ENCODE measurements at regions not wholly inside any gene's neighbourhood (a gene's known extent, or its start where the extent isn't known, plus 50 kb on each side); places are given as distances from the start of the nearest gene placed in this dataset.

DNA sequence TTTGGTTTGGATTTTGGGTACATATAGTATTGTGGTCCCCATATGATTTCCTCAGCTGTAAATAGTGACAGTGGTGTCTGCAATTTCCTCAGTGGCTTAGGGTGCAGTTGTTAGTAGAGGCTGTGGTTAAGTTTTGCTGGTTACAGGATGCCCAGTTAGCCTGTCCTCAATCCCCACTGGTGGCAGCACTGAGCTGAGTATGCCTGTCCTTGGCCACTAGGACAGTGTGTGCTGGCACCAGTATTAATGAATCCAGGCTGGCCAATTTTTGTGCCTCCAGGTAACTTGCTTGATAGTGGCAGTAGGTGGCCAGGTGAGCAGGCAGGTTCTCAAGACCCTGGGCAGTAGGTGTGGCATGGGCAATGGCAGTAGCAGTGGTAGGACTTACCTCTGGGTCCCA, 973.1 kb downstream of the TMEM182 start:
- DNase-seq = no peak

- DNase-seq = no peak
Measured at GRCh38 chr2:103738108-103738507, 976.3 kb downstream of the TMEM182 start.

DNA sequence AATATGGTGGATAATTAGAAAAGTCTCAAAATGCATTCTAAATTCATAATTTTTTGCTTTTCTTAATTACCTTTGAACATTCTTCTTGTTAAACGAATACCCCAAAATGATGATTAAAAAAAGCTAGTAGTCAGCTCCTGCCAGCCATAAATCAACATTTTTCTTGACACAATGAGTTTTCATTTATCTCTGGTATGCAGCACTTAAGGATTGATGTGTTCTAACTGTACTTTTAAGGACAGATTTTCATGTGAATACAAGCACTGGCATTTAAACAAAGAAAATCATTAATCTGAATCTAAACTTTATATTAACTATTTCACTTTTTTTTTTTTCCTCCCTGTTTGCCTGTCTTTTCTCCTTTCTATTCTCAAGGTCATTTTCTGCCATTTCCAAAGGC, 976.8 kb downstream of the TMEM182 start:
- DNase-seq = no peak

DNA sequence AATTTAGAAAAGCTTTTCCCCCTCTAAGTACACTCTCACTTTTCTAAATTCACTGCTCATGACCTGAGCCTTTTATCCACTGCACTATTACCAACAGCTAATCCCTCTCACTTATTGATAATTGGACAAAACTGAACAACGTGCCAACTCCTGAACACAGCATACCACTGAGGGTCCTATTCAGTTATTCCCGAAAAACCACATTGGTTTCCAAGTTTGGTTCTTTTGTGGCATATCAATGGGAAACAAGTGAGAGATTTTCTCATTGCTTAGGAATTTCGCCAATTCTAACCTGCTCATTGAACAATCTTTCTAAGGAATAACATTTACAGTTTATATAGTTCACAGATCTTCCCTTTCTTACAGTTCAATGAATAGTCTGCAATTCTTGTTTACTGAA, 977.4 kb downstream of the TMEM182 start:
- no peak for DNase-seq

DNA sequence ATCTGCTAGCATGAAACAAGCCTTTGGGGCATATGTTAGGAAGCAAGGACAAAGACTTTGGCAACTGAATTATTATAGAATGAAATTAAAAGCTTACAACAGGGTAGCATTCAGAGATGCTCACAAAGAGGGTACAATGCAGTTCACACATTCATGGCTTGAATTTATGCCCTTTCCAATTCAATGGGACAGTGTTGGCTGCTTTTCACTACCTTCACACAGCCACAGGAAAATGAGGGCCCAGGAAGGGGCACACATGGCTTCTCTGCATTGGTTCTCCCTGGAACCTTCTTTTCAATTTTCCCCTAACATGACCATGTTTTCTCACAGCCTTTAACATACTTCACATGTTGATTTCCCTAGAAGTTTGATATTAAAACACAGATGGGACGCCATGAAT, 978.1 kb downstream of the TMEM182 start:
- DNase-seq = no peak

DNA sequence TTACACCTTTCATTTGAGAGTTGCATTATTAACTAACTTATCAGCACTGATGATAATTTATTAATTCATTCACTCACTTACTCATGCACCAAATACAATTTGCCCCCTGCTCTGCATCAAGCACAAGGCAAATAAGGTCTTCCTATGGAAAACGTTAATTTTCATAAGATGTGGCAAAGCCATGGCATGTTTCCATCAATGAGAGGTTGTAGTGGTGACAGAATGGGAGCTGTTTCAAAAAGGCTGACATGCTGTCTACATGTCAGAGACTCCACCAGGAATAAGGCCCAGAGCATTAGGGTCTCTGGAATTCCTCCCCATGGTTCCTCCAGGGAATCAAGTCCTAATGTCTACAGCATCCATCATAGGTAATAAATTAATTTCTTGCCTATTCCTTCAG, 978.8 kb downstream of the TMEM182 start:
- DNase-seq = no peak

DNA sequence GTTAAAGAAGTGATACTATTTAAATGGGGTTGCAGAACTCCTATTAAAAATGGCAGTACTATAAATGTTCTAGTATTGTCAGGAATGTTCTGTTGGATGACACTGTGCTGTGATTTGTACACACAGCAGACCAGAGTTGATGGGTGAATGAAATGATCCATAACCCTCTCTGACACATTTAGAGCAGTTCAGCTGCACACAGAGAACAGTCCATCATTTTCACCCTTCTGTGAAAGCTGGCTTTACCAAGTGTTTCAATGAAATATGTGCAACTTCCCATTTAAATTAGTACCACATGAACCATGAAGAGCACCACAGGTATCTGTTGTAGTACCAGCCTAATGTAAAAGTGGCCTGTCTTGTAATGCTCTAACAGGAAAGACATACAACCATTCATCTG, 981.4 kb downstream of the TMEM182 start:
- DNase-seq = no peak

- DNase-seq = no peak
Measured at GRCh38 chr2:103754530-103754929, 992.7 kb downstream of the TMEM182 start.

DNA sequence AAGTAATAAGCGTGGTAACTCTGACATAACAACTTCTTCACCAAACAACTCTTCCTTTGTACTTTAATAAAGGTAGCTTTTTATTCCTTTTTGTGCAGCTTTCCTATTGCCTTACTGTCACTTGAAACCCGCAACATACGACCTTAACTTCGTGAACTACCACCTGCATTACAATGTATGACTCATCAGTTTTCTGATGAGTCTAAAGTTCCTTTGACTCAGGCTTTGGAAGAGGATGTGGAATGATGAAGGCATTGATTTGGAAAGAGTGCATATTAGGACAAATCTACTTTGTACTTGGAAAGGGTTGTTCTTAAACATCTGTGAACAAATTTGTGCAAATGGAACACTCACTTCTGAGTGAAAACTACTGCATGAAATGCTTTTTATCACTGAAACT, 1012.1 kb downstream of the TMEM182 start:
- DNase-seq = no peak

DNA sequence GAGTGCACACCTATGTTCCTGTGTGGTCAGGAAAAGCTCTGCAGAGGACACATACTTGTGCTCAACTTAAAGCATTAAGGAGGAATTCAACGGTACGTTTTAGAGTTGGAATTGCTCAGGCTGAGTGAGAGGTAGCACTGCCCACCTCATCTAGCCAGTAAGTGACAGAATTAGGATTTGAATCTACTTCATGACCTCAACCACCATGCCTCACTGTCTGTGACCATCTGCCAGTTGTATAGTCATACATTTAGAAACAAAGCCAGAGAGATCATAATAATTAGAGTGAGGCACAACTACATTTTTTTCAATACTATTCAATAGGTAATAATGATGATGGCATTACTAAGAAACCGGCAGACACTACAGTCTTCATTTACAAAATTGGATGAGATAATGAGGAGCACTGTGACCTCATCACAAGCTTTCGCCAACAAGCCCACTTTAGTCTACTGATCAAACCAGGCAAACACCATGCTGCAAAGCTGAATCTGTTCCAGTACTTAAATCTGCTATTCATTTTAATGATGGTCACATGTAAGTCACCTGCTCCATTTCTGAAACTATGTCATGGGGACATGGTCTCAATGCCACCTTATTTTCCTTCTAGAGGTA, 1018.4 kb downstream of the TMEM182 start:
- DNase-seq = no peak

- DNase-seq = no peak
Measured at GRCh38 chr2:103781313-103781712, 1019.5 kb downstream of the TMEM182 start.

GRCh38 chr2:103784261-103784660, 1022.4 kb downstream of the TMEM182 start:
- no peak for DNase-seq

- no peak for DNase-seq
Measured at GRCh38 chr2:103785432-103785831, 1023.6 kb downstream of the TMEM182 start.

DNA sequence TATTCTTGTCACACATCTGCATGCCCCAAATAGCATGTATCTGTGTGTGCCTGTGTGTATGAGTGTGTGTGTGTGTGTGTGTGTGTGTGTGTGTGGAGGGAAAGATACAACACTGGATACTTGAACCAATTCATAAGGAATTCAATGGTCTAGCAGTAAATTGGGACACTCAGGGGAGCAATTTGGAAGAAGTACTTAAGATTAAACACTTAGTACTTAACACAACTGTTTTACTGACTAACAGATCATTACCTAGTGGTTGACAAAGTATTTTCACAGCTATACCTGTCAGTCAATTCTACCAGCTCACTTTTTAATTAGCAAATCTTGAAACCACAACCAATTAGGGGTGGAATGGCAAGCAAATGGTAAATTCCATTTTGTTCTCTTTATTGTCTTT, 1024.1 kb downstream of the TMEM182 start:
- no peak for DNase-seq

DNA sequence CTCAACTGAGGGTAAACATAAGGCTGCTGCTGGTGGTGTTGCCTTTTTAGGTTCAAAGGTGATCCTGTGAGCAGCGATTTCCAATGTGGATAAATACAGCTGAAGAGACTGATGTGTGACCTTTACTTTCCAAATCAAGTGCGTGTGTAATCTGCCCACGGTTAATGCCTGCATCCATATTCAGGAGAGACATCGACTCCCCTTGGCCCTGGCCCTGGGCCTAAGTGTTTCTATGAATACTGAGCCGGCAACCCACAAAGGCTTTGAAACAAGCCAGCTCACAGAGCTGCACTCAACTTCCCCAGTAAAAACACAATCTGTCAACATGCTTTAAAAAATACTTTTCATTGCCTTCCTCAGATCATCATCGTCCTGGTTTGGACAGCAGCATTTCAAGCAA, 1026.6 kb downstream of the TMEM182 start:
- DNase-seq = no peak

GRCh38 chr2:103788951-103789350, 1027.1 kb downstream of the TMEM182 start:
- no peak for DNase-seq

DNA sequence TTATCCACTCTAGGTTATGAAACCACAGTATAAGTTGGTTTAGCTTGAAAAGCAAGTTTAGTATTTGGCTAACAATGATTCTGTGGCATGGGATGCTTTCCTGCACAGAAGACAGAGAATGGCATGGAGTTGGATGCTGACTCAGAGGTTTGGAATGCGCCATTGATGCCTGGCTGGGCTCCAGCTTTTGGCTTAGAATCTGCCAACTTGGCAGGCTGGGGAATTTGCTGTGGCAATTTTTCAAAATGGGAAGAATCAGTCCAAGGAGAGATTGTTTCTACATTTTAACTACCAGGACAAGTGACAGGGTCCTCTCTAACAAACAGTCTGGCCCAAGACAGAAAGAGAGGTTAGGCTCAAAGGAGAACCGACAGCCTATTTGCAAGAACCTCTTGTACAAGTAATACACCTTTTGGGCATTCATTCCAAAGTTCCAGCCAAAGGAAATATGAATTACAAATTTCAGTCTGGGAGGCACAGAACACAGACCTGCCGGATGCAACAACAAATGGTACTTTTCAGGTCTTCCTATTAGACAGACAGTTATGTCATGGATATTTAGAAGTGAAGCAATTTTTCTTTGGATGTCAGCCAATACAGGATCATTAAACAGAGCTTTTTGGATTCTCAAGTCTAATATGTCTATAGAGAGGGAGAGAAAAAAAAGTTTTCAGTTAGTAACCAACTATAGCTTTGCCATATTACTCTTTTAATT, 1027.7 kb downstream of the TMEM182 start:
- DNase-seq = no peak

- DNase-seq = no peak
Measured at GRCh38 chr2:103792042-103792441, 1030.2 kb downstream of the TMEM182 start.

DNA sequence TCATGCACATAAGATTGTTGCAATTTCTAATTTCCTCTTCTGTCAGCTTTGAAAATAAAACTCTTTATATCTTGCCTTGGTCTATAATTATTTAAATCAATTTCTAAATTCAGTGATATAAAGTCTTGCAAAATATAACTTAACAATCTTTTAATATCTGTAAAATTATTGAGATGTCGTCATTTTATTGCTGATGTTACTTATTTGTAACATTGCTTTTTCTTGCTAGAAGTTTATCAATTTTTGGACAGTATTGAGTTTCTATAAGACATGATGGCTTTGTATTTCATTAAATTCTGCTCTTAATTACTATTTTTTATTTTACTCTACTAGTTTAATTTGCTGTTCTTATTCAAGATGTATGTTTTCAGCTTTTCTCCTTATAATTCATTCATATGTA, 1036.5 kb downstream of the TMEM182 start:
- no peak for DNase-seq

DNA sequence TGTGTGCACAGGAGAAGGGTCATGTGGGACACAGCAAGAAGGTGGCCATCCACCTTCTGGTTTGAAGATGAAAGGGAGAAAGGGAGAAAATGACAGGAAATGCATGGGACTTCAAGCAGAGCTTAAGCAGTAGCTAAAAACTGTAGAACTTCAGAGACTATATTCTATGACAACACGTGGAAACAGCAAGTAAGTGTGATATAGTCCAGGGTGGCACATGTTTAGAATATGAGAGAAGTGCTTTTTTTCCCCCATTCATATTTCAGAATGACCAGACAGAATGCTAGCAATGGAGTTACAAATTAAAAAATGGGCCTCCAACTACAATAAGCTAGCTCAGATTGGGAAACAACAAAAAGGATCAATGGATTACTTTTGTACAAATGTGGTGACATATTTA, 1042.2 kb downstream of the TMEM182 start:
- no peak for DNase-seq

GRCh38 chr2:103805746-103806145, 1043.9 kb downstream of the TMEM182 start:
- no peak for DNase-seq

DNA sequence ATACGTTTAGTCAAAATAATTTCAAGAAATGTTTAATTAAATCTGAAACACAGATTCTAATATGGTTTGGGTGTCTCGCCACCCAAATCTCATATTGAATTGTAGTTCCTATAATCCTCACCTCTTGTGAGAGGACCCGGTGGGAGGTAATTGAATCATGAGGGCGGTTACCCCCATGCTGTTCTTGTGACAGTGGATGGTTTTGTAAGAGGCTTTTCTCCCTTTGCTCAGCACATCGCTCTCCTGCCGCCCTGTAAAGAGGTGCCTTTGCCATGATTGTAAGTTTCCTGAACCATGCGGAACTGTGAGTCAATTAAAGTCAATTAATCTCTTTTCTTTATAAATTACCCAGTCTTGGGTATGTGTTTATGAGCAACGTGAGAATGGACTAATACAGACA, 1045.1 kb upstream of the POU3F3 start:
- DNase-seq = no peak

DNA sequence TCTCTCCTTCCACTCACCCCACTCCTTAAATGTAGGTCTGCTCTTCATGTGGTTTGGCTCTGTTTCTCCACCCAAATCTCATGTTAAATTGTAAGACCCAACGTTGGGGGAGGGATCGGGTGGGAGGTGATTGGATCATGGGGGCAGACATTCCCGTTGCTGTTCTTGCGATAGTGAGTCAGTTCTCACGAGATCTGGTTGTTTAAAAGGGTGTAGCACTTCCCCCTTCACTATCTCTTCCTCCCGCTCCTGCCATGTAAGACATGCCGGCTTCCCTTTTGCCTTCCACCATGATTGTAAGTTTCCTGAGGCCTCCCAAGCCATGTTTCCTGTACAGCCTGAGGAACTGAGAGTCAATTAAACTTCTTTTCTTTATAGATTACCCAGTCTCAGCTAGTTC, 1044.5 kb upstream of the POU3F3 start:
- no peak for DNase-seq

GRCh38 chr2:103809941-103810441, 1043.9 kb upstream of the POU3F3 start:
- DNase-seq = no peak

- no peak for DNase-seq
Measured at GRCh38 chr2:103810875-103811274, 1043.0 kb upstream of the POU3F3 start.

Data from hematopoietic multipotent progenitor cell treated with erythropoietin and hydrocortisone succinate and interleukin-3 and kit ligand, for 4 days (in vitro differentiated cells).